ENCODE measurements at regions not wholly inside any gene's neighbourhood (a gene's known extent, or its start where the extent isn't known, plus 50 kb on each side); places are given as distances from the start of the nearest gene placed in this dataset.

DNA sequence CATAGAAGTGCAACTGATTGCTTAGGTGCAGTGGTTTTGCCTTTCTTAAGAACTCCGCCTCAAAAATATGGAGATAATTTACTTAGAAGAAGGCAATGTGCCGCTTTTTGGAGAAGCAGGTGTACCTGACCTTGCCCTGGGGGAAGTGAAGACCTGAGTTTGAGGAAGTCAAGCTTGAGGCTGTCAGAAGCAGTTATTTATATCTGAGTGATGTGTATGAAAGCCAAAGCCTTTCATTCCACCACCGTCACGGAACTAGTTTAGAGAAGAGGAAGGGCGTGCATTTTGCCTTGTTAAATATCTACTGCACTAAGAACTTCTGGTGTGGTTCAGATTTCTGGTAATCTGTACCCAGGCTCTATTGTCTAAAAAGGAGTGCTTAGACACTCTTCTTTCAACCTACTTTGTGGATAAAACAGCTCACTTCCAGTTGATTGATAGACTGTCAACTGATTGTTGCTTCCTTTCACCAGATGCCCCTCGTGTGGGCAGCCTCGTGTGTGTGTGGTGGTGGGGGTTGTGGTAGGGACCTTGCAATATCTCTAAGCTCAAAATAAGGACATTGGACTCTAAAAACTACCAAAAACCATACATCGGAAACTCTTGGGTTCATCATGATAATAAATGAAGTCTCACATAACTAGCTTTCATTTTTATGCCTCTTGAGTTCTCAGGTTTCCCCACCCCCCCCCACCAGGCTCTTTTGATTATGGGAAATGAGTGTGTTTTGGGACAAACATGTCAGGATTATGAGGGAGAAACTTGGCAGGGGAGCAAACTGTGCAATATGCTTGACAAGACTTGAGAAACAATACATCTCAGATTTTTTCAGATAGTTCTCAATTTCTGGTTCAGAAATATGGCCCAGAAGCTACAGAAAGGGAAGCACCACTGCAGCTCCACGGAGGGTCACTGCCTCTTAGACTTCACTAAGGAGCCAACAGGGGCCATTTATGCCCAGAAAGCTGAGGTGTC lies 78.6 kb downstream of the ARF6 start:
- peaks cover 37% of the 10 kb centered on the region for H3K4me1 ChIP-seq (ENCODE audit: control insufficient read depth, insufficient read depth, low read length)
- peak; percentile 75 for DNase-seq

DNA sequence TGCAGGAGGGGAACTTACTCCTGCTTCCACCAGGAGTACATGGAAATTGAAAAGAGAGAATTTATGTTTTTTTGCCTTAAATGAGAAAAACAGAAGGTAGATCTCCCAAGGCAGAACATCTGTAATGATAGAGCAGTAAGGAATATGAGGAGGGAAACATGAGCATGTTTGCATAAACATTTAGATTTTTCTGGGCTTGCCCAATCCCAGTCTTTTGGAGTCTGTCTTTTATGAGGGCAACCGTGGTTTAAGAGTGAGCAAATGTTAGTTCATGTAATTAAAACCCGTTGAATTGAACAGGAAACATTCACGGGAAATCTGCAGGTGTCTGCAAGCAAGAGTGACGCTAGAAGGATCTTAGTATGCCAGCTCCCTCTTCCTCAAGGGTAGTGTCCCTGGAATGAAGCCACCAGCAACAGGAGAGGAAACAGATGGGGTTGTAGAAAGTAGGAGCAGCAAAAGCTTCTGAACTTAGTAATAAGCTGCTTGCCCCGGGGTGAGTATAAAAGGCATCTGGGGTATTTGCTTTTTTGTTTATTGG lies 79.3 kb downstream of the ARF6 start:
- Histone ChIP-seq H3K9me3 (replicated peaks; ENCODE audit: control insufficient read depth, low read depth, low read length) (no peaks in the 10 kb centered on the region), H3K4me1 (ENCODE audit: control insufficient read depth, insufficient read depth, low read length) (peaks cover 35% of the 10 kb centered on the region), H3K4me3 (ENCODE audit: low read length) (no peak overlapping the region), H3K27me3 (ENCODE audit: control insufficient read depth, insufficient read depth, low read length) (no peaks in the 10 kb centered on the region), H3K36me3 (ENCODE audit: control insufficient read depth, insufficient read depth, low read length) (no peaks in the 10 kb centered on the region), H3K27ac (ENCODE audit: low read length) (peak overlapping the region; percentile 63)
- peak; percentile 84 for DNase-seq
- WGBS (ENCODE audit: insufficient coverage) = 10% methylated on average over 3 of the region's 5 CpGs

More for the DNA sequence above, 78.6 kb downstream of the ARF6 start:
- Histone ChIP-seq H3K27ac (ENCODE audit: low read length) (peak overlapping the region; percentile 63), H3K4me3 (ENCODE audit: low read length) (no peak overlapping the region), H3K36me3 (ENCODE audit: control insufficient read depth, insufficient read depth, low read length) (no peaks in the 10 kb centered on the region), H3K27me3 (ENCODE audit: control insufficient read depth, insufficient read depth, low read length) (no peaks in the 10 kb centered on the region), H3K9me3 (replicated peaks; ENCODE audit: control insufficient read depth, low read depth, low read length) (no peaks in the 10 kb centered on the region)
- WGBS (ENCODE audit: insufficient coverage) = 62% methylated on average over 3 of the region's 9 CpGs

DNA sequence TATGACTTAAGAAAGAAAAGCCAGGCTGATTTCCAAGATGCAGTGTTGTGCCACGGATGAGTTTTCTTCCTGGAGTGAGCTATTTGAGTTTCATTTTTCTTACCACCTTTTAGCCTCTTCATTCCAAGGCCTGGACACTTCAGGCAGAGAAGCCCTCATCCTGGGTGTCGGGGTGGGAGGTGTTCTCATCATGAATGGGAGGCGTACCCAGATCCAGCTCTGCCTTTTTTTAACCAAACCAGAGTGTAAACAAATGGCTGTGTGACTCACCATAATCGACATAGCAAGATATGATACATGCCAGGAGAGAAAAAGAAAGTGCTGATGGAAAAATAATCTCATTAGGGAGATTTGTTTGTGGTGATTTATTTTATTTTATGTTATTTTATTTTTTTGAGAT lies 79.9 kb downstream of the ARF6 start:
- H3K4me1 ChIP-seq (ENCODE audit: control insufficient read depth, insufficient read depth, low read length) = peaks cover 35% of the 10 kb centered on the region
- peak; percentile 56 for DNase-seq
- no CpG with 5 or more reads among the region's 4 CpGs for WGBS (ENCODE audit: insufficient coverage)
- no peaks in the 10 kb centered on the region for H3K27me3 ChIP-seq (ENCODE audit: control insufficient read depth, insufficient read depth, low read length)
- H3K4me3 ChIP-seq (ENCODE audit: low read length) = no peak overlapping the region
- H3K27ac ChIP-seq (ENCODE audit: low read length) = peak overlapping the region; percentile 63
- no peaks in the 10 kb centered on the region for H3K9me3 ChIP-seq (replicated peaks; ENCODE audit: control insufficient read depth, low read depth, low read length)
- no peaks in the 10 kb centered on the region for H3K36me3 ChIP-seq (ENCODE audit: control insufficient read depth, insufficient read depth, low read length)

DNA sequence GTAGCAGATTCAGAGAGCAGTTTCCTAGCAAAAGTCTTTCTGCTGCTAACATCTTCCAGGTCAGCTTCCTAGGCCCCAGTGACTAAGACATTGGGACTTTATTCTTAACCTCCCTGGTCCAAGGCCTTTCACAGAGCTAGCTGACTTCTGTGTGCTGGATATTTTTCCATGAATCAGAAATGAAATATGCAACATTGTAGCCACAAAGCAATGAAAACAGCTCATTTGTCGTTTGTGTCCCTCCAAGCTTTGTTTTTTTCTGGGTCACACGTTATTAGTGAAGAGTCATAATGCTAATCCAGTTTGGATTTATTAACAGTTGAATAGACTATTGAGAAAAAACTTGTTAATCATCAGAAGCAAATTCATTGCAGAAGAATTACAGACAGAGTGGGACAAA lies 82.4 kb downstream of the ARF6 start:
- Histone ChIP-seq H3K27ac (ENCODE audit: low read length) (peak overlapping the region; percentile 17), H3K4me1 (ENCODE audit: control insufficient read depth, insufficient read depth, low read length) (peaks cover 31% of the 10 kb centered on the region)
- WGBS (ENCODE audit: insufficient coverage) = no CpG with 5 or more reads among the region's 2 CpGs

DNA sequence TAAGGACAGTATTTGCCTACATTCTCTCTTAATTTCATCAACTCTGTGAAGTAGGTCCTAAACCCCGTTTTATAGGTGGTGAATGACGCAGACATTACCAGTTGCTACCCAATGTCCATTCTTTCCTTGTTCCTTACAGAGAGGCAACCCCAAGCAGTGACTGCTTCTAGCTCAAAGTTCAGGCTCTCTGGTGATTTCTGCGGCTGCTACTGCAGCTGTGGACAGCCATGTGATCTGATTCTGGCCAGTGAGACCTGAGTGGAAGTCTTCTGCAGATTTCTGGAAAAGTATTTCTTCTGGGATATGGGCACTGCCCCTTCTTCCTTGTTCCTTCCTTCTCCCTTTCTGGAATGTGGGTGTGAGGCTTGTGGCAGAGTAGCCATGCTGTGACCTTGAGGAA lies 82.9 kb downstream of the ARF6 start:
- Histone ChIP-seq H3K4me1 (ENCODE audit: control insufficient read depth, insufficient read depth, low read length) (peaks cover 26% of the 10 kb centered on the region), H3K9me3 (replicated peaks; ENCODE audit: control insufficient read depth, low read depth, low read length) (no peaks in the 10 kb centered on the region), H3K36me3 (ENCODE audit: control insufficient read depth, insufficient read depth, low read length) (no peaks in the 10 kb centered on the region), H3K27me3 (ENCODE audit: control insufficient read depth, insufficient read depth, low read length) (no peaks in the 10 kb centered on the region), H3K27ac (ENCODE audit: low read length) (no peak overlapping the region), H3K4me3 (ENCODE audit: low read length) (no peak overlapping the region)
- WGBS (ENCODE audit: insufficient coverage) = no CpG with 5 or more reads among the region's 3 CpGs
- DNase-seq = peak; percentile 36

More for the DNA sequence above, 82.4 kb downstream of the ARF6 start:
- Histone ChIP-seq H3K4me3 (ENCODE audit: low read length) (no peak overlapping the region), H3K36me3 (ENCODE audit: control insufficient read depth, insufficient read depth, low read length) (no peaks in the 10 kb centered on the region), H3K27me3 (ENCODE audit: control insufficient read depth, insufficient read depth, low read length) (no peaks in the 10 kb centered on the region), H3K9me3 (replicated peaks; ENCODE audit: control insufficient read depth, low read depth, low read length) (no peaks in the 10 kb centered on the region)
- DNase-seq = peak; percentile 71

DNA sequence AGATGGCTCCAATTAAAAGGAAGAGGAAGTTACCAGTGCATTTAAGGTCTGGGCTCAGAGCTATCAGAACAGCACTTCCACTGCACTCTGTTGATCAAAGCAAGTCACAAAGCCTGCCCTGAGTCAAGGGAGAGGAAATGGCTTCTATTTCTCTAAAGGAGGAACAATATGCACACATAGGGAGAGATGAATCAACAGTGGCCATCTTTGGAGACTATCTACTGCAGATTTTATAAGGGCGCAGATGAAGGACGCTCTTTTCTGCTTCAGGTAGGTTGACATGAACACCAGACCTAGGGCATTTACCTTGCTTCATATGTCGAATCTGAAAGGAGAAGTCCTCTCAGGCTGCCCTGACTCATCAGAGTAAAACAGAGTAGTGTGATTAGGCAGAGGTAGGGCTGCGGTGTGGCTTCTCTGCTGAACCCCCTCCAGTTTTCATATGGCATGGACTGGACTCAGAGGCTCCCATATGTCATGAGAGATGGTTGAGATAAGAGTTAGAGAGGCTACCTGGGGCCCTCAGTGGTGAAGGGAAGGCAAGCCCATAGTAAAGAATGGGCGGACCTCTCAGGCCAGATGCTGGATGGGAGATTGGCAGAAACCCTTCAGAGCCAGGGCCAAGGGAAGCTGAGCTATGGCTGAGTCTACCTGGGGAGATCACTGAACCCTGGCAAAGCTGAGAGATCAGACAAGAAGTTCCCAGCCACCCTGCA lies 84.4 kb downstream of the ARF6 start:
- no peak overlapping the region for H3K27ac ChIP-seq (ENCODE audit: low read length)

DNA sequence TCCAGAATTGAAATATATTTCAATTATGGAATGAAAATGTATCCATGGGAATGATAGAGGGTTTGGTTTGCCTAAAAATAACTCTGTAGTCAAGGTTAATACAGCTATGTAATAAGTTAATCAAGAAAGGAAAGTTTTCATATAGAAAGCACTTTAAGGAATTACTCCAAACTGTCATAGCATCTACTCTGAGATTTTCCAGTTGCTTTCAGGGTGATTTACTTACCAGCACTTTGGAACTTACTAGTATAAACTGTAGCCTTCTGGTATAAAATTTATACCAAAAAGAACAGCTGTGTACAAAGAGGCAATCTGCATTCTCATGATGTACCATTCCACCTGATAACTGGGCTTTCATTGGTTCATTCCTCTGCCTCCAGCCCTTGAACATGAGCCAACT lies 87.1 kb downstream of the ARF6 start:
- no peak for DNase-seq
- Histone ChIP-seq H3K9me3 (replicated peaks; ENCODE audit: control insufficient read depth, low read depth, low read length) (no peaks in the 10 kb centered on the region), H3K36me3 (ENCODE audit: control insufficient read depth, insufficient read depth, low read length) (no peaks in the 10 kb centered on the region), H3K4me1 (ENCODE audit: control insufficient read depth, insufficient read depth, low read length) (no peaks in the 10 kb centered on the region), H3K27me3 (ENCODE audit: control insufficient read depth, insufficient read depth, low read length) (no peaks in the 10 kb centered on the region), H3K27ac (ENCODE audit: low read length) (no peak overlapping the region), H3K4me3 (ENCODE audit: low read length) (no peak overlapping the region)

More for the DNA sequence above, 84.4 kb downstream of the ARF6 start:
- Histone ChIP-seq H3K27me3 (ENCODE audit: control insufficient read depth, insufficient read depth, low read length) (no peaks in the 10 kb centered on the region), H3K36me3 (ENCODE audit: control insufficient read depth, insufficient read depth, low read length) (no peaks in the 10 kb centered on the region), H3K9me3 (replicated peaks; ENCODE audit: control insufficient read depth, low read depth, low read length) (no peaks in the 10 kb centered on the region), H3K4me1 (ENCODE audit: control insufficient read depth, insufficient read depth, low read length) (peaks cover 12% of the 10 kb centered on the region), H3K4me3 (ENCODE audit: low read length) (no peak overlapping the region)
- no peak for DNase-seq
- WGBS (ENCODE audit: insufficient coverage) = 88% methylated on average over 5 of the region's 5 CpGs

DNA sequence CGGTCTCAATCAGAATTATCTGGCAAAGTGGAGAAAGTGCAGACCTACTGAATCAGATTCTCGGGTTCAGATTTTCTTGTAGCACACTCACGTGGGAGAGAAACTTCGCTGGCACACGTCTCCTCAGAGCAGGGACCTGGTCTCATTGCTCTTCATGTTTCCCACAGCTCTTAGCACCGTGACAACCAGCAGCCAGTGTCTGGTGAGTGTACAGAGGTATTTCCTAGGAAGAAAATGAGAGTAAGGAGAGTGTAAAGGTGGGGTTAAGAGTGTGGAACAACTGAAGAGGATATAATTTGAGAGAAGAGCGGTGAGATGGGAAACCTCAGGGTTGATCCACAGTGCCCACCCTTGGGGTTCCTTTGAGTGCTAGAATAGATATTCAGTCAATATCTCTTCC lies 89.2 kb downstream of the ARF6 start:
- Histone ChIP-seq H3K27me3 (ENCODE audit: control insufficient read depth, insufficient read depth, low read length) (no peaks in the 10 kb centered on the region), H3K9me3 (replicated peaks; ENCODE audit: control insufficient read depth, low read depth, low read length) (no peaks in the 10 kb centered on the region), H3K36me3 (ENCODE audit: control insufficient read depth, insufficient read depth, low read length) (no peaks in the 10 kb centered on the region), H3K27ac (ENCODE audit: low read length) (no peak overlapping the region), H3K4me3 (ENCODE audit: low read length) (no peak overlapping the region), H3K4me1 (ENCODE audit: control insufficient read depth, insufficient read depth, low read length) (peaks cover 3% of the 10 kb centered on the region)
- DNase-seq = no peak
- WGBS (ENCODE audit: insufficient coverage) = 82% methylated on average over 5 of the region's 7 CpGs

DNA sequence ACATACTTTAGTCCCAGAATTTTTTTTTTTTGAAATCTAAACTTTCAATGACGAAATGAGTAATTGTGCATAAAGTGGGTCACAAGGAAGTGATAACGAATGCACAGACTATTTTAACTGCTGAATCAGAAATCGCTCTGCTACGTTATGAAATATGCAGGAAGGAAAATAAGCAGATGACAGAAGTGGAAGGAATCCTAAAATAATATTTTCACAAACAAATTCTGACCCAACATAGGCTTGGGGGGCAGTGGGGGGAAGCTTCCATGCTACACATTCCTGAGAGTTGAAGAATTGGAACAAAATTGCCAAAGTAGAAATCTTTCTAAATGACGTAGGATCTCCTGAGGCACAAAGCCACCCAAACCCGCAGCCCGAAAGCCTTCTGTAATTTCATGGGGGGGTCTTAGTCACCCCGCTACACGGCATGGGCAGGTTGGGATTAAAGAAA lies 89.6 kb downstream of the ARF6 start:
- DNase-seq = peak; percentile 63
- Histone ChIP-seq H3K27me3 (ENCODE audit: control insufficient read depth, insufficient read depth, low read length) (no peaks in the 10 kb centered on the region), H3K4me1 (ENCODE audit: control insufficient read depth, insufficient read depth, low read length) (peaks cover 3% of the 10 kb centered on the region), H3K36me3 (ENCODE audit: control insufficient read depth, insufficient read depth, low read length) (no peaks in the 10 kb centered on the region), H3K9me3 (replicated peaks; ENCODE audit: control insufficient read depth, low read depth, low read length) (no peaks in the 10 kb centered on the region), H3K4me3 (ENCODE audit: low read length) (no peak overlapping the region), H3K27ac (ENCODE audit: low read length) (no peak overlapping the region)
- WGBS (ENCODE audit: insufficient coverage) = no CpG with 5 or more reads among the region's 9 CpGs

DNA sequence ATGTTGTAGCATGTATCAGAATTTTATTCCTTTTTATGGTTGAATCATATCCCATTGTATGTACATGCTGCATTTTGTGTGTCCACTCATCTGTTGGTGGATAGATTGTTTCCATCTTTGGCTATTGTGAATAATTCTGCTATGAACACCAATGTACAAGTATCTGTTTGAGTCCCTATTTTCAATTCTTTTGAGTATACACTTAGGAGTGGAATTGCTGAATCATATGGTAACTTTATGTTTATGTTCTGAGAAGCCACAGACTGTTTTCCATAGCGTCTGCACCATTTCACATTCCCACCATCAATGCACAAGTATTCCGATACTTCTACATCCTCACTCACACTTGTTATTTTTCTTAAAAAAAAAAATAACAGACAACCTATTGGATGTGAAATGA lies 91.5 kb downstream of the ARF6 start:
- Histone ChIP-seq H3K27ac (ENCODE audit: low read length) (no peak overlapping the region), H3K27me3 (ENCODE audit: control insufficient read depth, insufficient read depth, low read length) (no peaks in the 10 kb centered on the region), H3K9me3 (replicated peaks; ENCODE audit: control insufficient read depth, low read depth, low read length) (no peaks in the 10 kb centered on the region), H3K4me3 (ENCODE audit: low read length) (no peak overlapping the region), H3K36me3 (ENCODE audit: control insufficient read depth, insufficient read depth, low read length) (no peaks in the 10 kb centered on the region), H3K4me1 (ENCODE audit: control insufficient read depth, insufficient read depth, low read length) (peaks cover 3% of the 10 kb centered on the region)
- no CpG with 5 or more reads among the region's 2 CpGs for WGBS (ENCODE audit: insufficient coverage)
- no peak for DNase-seq
